ENCODE measurements at regions not wholly inside any gene's neighbourhood (a gene's known extent, or its start where the extent isn't known, plus 50 kb on each side); places are given as distances from the start of the nearest gene placed in this dataset.
"Not testable (repeated sequence)": the region's sequence is repeated elsewhere in the genome, so short reads cannot be mapped to it uniquely, and the experiment has no call there.

GRCh38 chr9:31744589-31744988 is 639.9 kb upstream of the ACO1 start:
- no peak for DNase-seq (ENCODE audit: low spot score in 2 of 2)
- 73 to 74% methylated on average over 3 of the region's 3 CpGs for WGBS, 2 donors
- no peak for TF ChIP-seq CTCF (IDR thresholded peaks at IDR 0.05)
- TF ChIP-seq POLR2A (IDR thresholded peaks at IDR 0.05) = no peak
- intact Hi-C loops (cut with DNase I; ENCODE audit: low total_unique reads) = no loop called here
- no peak overlapping the region for H3K4me3 ChIP-seq (ENCODE audit: low read depth, poor library complexity, severe bottlenecking)

GRCh38 chr9:31745468-31745867 is 639.0 kb upstream of the ACO1 start:
- TF ChIP-seq POLR2A (IDR thresholded peaks at IDR 0.05) (no peak), CTCF (IDR thresholded peaks at IDR 0.05) (no peak)
- WGBS, 2 donors = 58 to 68% methylated on average over 6 of the region's 6 CpGs
- DNase-seq (ENCODE audit: low spot score in 2 of 2) = no peak
- intact Hi-C loops (cut with DNase I; ENCODE audit: low total_unique reads) = no loop called here
- H3K4me3 ChIP-seq (ENCODE audit: low read depth, poor library complexity, severe bottlenecking) = no peak overlapping the region

- TF ChIP-seq POLR2A (IDR thresholded peaks at IDR 0.05) (no peak), CTCF (IDR thresholded peaks at IDR 0.05) (no peak)
- no peak for DNase-seq (ENCODE audit: low spot score in 2 of 2)
- no peak overlapping the region for H3K4me3 ChIP-seq (ENCODE audit: low read depth, poor library complexity, severe bottlenecking)
- intact Hi-C loops (cut with DNase I; ENCODE audit: low total_unique reads) = no loop called here
Observed at GRCh38 chr9:31745886-31746285, 638.6 kb upstream of the ACO1 start.

- intact Hi-C loops (cut with DNase I; ENCODE audit: low total_unique reads) = no loop called here
- DNase-seq (ENCODE audit: low spot score in 2 of 2) = no peak
- H3K4me3 ChIP-seq (ENCODE audit: low read depth, poor library complexity, severe bottlenecking) = no peak overlapping the region
- TF ChIP-seq CTCF (IDR thresholded peaks at IDR 0.05) = no peak
- no peak for TF ChIP-seq POLR2A (IDR thresholded peaks at IDR 0.05)
Observed at GRCh38 chr9:31753756-31754155, 630.7 kb upstream of the ACO1 start.

- no peak overlapping the region for H3K4me3 ChIP-seq (ENCODE audit: low read depth, poor library complexity, severe bottlenecking)
- no peak for DNase-seq (ENCODE audit: low spot score in 2 of 2)
- intact Hi-C loops (cut with DNase I; ENCODE audit: low total_unique reads) = no loop called here
- TF ChIP-seq POLR2A (IDR thresholded peaks at IDR 0.05) (no peak), CTCF (IDR thresholded peaks at IDR 0.05) (no peak)
- WGBS, 2 donors = 78 to 88% methylated on average over 3 of the region's 3 CpGs
Observed at GRCh38 chr9:31759703-31760102, 624.7 kb upstream of the ACO1 start.

- H3K4me3 ChIP-seq (ENCODE audit: low read depth, poor library complexity, severe bottlenecking); intact Hi-C loops (cut with DNase I; ENCODE audit: low total_unique reads); DNase-seq (ENCODE audit: low spot score in 2 of 2): not testable (repeated sequence)
- 54 to 78% methylated on average over 3 of the region's 3 CpGs for WGBS, 2 donors
Observed at GRCh38 chr9:31774021-31774420, 610.4 kb upstream of the ACO1 start.

Measured in lower leg skin (tissue), 4 donors.